ENCODE measurements at regions not wholly inside any gene's neighbourhood (a gene's known extent, or its start where the extent isn't known, plus 50 kb on each side); places are given as distances from the start of the nearest gene placed in this dataset.
"Not testable (repeated sequence)": the region's sequence is repeated elsewhere in the genome, so short reads cannot be mapped to it uniquely, and the experiment has no call there.

DNA sequence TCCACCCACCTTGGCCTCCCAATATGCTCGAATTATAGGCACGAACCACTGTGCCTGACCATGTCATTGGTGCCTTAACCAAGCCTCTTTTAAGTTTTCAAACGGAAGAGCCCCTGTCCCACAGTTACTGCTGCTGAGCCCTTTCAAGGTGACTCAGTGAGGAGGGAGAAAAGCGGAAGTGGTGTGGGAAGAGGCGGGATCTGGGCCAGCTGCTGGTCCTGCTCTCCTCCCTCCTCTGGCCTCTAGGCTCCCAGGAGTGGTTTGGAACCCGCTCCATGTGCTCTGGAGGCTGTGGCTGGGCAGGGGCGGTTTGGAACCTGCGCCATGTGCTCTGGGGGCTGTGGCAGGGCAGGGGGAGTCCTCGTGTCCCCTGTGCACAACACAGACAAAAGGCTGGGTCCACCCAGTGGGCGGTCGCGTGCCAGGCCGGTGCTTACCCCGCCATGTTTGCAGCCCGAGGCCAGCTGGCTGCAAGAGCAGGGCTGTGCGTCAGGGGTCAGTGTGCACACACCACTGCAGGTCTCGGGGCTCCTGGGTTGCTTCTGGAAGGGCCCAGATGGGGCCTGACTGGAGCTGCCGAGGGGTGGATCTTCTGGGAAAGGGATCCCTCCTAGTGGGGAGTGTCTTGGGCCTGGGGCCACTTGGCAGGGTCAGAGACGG, 113.4 kb upstream of the ALDH3B2 start:
- intact Hi-C loops (cut with DNase I): not testable (repeated sequence)

DNA sequence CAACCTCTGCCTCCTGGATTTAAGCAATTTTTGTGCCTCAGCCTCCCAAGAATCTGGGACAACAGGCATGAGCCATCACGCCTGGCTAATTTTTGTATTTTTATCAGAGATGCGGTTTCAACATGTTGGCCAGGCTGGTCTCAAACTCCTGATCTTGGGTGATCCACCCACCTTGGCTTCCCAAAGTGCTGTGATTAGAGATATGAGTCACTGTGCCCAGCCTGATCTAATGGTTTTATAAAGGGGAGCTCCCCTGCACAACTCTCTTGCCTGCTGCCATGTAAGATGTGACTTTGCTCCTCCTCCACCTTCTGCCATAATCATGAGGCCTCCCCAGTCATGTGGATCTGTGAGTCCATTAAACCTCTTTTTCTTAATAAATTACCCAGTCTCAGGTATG, 107.5 kb upstream of the ALDH3B2 start:
- DNase-seq (ENCODE audit: low spot score); intact Hi-C loops (cut with DNase I): not testable (repeated sequence)

More for the DNA sequence above, 113.4 kb upstream of the ALDH3B2 start:
- DNase-seq (ENCODE audit: low spot score): not testable (repeated sequence)

DNA sequence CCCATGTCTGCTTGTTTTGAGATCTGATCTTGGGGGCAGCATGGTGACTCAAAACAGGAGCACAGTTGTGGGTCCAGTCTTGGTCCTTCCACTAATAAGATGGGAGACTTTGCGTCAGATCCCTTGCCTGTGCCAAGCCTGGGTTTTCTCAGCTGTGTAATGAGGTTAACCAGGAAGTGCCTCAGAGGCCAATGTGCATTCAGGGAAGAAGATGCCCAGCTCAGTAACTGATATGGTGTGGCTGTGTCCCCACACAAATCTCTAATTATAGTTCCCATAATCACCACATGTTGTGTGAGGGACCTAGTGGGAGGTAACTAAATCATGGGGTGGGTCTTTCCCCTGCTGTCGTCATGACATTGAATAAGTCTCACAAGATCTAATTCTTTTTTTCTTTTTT, 107.1 kb upstream of the ALDH3B2 start:
- intact Hi-C loops (cut with DNase I); DNase-seq (ENCODE audit: low spot score): not testable (repeated sequence)

GRCh38 chr11:67780056-67780455, 105.6 kb upstream of the ALDH3B2 start:
- no peak for DNase-seq (ENCODE audit: low spot score)
- intact Hi-C loops (cut with DNase I): no loop called here

- intact Hi-C loops (cut with DNase I); DNase-seq (ENCODE audit: low spot score): not testable (repeated sequence)
Observed at GRCh38 chr11:67779189-67779875, 104.9 kb upstream of the ALDH3B2 start.

DNA sequence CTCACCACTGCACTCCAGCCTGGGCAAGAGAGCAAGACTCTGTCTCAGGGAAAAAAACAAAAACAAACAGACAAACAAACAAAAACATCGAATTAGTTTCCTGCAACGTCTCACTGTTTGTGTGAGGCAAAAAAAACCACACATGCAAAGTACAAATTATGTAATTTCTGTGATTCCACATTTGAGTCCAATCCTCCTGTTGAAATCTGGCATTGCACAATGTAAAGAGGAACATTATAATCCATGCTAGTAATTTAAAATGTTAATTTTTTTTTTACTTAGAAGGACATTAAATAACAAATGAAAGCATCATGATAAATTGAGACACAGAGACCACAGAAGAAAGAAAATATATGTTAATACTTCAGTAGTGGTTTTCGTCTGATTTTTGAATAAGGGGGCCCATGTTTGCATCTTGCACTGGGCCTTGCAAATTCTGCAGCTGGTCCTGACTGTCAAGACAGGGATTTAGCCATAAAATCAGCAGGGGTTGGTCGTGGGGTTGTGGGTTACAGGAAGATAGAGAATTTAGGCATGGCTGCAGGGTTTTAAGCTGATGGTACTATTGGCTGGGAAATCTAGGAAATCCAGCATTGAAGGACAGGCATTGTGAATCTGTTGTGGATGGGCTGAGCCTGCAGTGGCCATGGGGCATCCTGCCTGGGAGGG, 102.6 kb upstream of the ALDH3B2 start:
- intact Hi-C loops (cut with DNase I): no loop called here
- no peak for DNase-seq (ENCODE audit: low spot score)

DNA sequence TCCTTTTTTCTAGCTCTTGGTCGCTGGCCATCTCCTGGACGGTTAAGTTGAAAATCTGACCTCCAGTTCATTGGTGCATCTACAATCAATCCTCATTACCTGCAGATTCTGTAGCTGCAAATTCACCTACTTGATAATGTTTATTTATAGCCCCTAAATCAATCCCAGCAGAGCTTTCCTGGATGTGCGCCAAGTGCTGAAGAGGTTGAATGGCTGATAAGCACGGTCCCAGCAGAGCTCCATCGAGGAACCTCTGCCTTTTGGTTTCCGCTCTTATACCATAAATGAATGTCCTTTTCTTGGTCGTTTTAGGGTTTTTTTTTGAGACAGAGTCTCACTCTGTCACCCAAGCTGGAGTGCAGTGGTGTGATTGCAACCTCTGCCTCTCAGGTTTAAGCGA, 99.8 kb upstream of the ALDH3B2 start:
- DNase-seq (ENCODE audit: low spot score); intact Hi-C loops (cut with DNase I): not testable (repeated sequence)

DNA sequence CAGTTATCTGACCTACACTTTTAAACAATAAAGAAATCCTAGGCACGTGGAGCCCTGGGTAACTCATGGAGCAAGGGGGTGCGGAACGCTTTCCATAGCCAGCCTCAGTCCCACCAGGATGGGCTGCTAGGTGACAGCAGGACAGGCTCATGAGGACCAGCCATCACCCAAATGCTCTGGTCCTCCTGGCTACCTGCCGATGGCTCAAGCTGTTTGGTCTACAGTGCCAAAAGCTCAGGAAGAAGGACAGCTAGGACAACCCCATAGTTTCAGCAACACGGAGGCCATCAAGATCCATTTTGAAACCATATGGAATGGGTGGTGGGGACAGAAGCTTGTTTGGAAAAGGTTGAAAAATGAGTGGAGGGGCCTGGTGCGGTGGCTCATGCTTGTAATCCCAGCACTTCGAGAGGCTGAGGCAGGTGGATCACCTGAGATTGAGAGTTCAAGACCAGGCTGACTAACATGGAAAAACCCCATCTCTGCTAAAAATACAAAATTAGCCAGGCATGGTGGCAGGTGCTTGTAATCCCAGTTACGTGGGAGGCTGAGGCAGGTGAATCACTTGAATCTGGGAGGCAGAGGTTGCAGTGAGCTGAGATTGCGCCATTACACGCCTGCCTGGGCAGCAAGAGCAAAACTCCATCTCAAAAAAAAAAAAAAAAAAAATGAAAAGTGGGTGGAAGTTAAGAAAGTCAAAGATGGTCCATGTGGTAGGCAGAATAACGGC, 93.7 kb upstream of the ALDH3B2 start:
- intact Hi-C loops (cut with DNase I); DNase-seq (ENCODE audit: low spot score): not testable (repeated sequence)

DNA sequence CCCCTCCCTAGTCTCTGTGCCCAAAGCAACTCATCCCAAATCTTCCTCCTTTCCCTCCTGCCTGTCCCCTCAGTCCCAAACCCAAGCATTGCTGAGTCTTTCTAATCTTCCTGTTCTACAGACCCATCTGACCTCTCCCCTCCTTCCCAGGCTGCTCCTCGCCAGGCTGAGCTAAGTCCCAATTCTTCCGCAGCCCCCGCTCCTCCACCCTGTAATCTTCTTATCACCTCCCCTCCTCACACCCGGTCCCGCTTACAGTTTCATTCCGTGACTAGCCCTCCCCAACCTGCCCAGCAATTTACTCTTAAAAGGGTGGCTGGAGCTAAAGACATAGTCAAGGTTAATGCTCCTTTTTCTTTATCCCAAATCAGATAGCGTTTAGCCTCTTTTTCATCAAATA, 86.8 kb upstream of the ALDH3B2 start:
- DNase-seq (ENCODE audit: low spot score); intact Hi-C loops (cut with DNase I): not testable (repeated sequence)

DNA sequence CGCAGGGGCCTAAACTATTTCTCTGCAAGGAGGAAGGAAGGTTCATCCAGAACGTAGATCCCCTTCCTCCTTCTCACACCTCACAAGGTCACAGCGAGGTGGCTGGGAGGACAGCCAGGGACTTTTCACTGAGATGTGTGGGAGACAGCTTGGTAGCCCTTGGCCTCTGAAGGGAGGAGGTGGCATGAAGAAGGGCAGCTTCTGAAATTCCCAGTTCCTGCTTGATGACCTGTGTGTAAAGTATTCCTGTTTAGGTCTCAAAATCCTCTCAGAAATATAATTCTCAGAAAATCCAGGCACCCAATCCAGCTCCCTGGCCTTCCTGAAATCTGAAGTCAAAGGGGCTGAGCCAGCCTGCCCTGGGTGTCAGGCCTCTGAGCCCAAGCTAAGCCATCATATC, 84.9 kb upstream of the ALDH3B2 start:
- DNase-seq (ENCODE audit: low spot score); intact Hi-C loops (cut with DNase I): not testable (repeated sequence)

DNA sequence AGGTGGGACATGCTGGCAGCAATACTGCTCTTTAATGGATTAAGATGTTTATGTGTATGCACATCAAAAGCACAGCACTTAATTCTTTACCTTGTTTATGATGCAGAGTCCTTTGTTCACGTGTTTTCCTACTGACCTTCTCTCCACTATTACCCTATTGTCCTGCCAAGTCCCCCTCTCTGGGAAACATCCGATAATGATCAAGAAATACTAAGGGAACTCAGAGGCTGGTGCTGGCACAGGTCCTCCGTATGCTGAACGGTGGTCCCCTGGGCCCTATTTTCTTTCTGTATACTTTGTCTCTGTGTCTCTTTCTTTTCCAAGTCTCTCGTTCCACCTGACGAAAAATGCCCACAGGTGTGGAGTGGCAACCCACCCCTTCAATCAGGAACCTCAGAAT, 84.0 kb upstream of the ALDH3B2 start:
- DNase-seq (ENCODE audit: low spot score); intact Hi-C loops (cut with DNase I): not testable (repeated sequence)

- intact Hi-C loops (cut with DNase I); DNase-seq (ENCODE audit: low spot score): not testable (repeated sequence)
Observed at GRCh38 chr11:67758009-67758408, 83.6 kb upstream of the ALDH3B2 start.

GRCh38 chr11:67753820-67754219, 79.4 kb upstream of the ALDH3B2 start:
- intact Hi-C loops (cut with DNase I); DNase-seq (ENCODE audit: low spot score): not testable (repeated sequence)

DNA sequence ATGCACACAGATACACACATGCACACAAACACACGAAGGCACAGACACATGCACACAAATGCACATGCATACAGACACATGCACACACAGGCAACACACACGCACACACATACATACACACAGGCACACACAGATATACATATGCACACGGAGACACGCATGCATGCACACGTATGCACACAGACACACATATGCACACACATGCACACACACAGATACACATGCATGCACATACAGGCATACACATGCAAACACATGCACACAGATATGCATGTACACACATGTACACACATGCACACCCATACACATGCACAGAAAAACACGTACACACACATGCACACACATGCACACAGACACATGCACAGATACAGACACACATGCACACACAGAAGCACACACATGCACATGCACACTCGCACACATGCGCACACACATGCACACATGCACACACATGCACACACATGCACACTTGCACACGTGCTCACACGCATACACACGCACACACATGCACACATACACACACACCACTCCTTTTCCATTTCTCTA, 70.8 kb upstream of the ALDH3B2 start:
- intact Hi-C loops (cut with DNase I): no loop called here
- no peak for DNase-seq (ENCODE audit: low spot score)

GRCh38 chr11:67744231-67744630, 69.8 kb upstream of the ALDH3B2 start:
- DNase-seq (ENCODE audit: low spot score); intact Hi-C loops (cut with DNase I): not testable (repeated sequence)

DNA sequence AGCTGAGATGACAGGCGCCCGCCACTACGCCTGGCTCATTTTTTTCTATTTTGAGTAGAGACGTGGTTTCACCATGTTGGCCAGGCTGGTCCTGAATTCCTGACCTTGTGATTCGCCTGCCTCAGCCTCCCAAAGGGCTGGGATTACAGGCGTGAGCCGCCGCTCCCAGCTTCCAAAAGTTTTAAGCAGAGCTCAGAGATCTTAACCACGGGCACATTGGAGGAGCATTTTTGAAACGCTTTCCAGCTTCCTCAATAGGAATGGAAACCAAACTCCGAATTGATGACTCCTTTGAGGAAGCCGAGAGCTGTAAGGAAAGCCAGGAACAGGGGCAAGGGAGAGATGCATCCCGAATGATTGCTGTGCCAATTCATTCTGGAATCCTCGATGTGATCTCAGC, 63.8 kb upstream of the ALDH3B2 start:
- DNase-seq (ENCODE audit: low spot score); intact Hi-C loops (cut with DNase I): not testable (repeated sequence)

GRCh38 chr11:67737562-67738080, 63.2 kb upstream of the ALDH3B2 start:
- DNase-seq (ENCODE audit: low spot score); intact Hi-C loops (cut with DNase I): not testable (repeated sequence)

DNA sequence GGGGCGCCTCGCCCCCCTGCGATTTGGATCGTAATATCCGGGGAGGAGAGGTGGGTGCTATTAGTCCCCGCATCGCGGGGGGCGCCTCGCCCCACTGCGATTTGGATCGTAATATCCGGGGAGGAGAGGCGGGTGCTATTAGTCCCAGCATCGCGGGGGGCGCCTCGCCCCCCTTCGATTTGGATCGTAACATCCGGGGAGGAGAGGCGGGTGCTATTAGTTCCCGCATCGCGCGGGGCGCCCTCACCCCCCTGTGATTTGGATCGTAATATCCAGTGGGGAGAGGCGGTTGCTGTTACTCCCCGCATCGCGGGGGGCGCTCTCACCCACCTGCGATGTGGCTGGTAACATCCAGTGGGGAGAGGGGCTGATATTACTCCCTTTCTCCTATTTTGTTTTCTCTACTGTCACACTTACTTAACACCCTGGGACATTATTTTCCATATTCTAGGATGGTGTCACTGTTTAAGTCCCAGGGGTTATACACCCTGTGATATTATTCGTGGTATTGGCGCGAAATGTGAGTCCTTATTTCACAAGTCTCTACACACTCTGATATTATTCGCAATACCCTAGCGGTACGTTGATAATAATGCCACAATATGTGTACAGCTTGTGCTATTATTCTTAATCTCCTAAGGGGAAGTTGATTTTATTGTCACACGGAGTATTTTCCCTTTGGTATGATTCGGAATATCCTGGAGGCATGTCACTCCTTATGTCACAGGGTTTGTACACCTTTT, 57.8 kb upstream of the ALDH3B2 start:
- no peak for DNase-seq (ENCODE audit: low spot score)
- intact Hi-C loops (cut with DNase I): no loop called here

GRCh38 chr11:67731583-67731982, 57.2 kb upstream of the ALDH3B2 start:
- intact Hi-C loops (cut with DNase I): no loop called here
- no peak for DNase-seq (ENCODE audit: low spot score)

Data from posterior vena cava (tissue), 2 donors.